Nephron progenitor cell (in vitro differentiated cells): ENCODE measurements at regions not wholly inside any gene's neighbourhood (a gene's known extent, or its start where the extent isn't known, plus 50 kb on each side); places are given as distances from the start of the nearest gene placed in this dataset.

Experiments
- DNase-seq: peaks from one replicate; pipeline ENCODE4 v3.0.0; 2021
- H3K27ac Mint-ChIP-seq: 2 replicates; pipeline ENCODE4 v1.8.0; 2021; ENCODE audit warnings: mild to moderate bottlenecking, moderate library complexity, mixed read lengths
- H3K27me3 Mint-ChIP-seq: 2 replicates; pipeline ENCODE4 v1.8.0; 2021; ENCODE audit warnings: mild to moderate bottlenecking, low read depth, mixed read lengths; ENCODE audit not compliant: poor library complexity
- H3K36me3 Mint-ChIP-seq: 2 replicates; pipeline ENCODE4 v1.8.0; 2021; ENCODE audit warnings: low read depth, mixed read lengths
- H3K4me1 Mint-ChIP-seq: 2 replicates; pipeline ENCODE4 v1.8.0; 2021; ENCODE audit warnings: mixed read lengths
- H3K4me3 Mint-ChIP-seq: 2 replicates; pipeline ENCODE4 v1.8.0; 2021; ENCODE audit warnings: mild to moderate bottlenecking, moderate library complexity, mixed read lengths
- H3K9me3 Mint-ChIP-seq: 2 replicates; pipeline ENCODE4 v1.8.0; 2021; ENCODE audit warnings: mild to moderate bottlenecking, moderate library complexity, mixed read lengths
- TF ChIP-seq, protein P1 (sequence below): fragments of 200-600 bp; sonication (generic); IDR thresholded peaks from 2 replicates; pipeline ENCODE4 v1.5.0; 2021; ENCODE audit warnings: antibody characterized with exemption

DNA sequence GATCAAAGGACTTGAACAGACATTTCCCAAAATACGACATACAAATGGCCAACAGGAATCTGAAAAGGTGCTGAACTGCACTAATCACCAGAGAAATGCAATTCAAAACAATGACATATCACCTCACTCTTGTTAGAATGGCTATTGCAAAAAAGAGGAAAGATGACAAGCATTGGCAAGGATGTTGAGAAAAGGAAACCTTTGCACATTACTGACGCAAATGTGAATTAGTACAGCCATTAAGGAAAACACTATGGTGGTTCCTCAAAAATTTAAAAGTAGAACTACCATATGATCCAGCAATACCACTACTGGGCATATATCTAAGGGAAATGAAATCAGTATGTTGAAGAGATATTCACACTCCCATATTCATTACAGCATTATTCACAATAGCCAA, 57.7 kb upstream of the ASPRV1 start:
- H3K4me3 Mint-ChIP-seq = no peak overlapping the region
- H3K4me1 Mint-ChIP-seq = peaks cover 3% of the 10 kb centered on the region
- H3K27ac Mint-ChIP-seq = no peak overlapping the region
- peaks cover 61% of the 10 kb centered on the region for H3K9me3 Mint-ChIP-seq
- TF ChIP-seq, protein P1, sequence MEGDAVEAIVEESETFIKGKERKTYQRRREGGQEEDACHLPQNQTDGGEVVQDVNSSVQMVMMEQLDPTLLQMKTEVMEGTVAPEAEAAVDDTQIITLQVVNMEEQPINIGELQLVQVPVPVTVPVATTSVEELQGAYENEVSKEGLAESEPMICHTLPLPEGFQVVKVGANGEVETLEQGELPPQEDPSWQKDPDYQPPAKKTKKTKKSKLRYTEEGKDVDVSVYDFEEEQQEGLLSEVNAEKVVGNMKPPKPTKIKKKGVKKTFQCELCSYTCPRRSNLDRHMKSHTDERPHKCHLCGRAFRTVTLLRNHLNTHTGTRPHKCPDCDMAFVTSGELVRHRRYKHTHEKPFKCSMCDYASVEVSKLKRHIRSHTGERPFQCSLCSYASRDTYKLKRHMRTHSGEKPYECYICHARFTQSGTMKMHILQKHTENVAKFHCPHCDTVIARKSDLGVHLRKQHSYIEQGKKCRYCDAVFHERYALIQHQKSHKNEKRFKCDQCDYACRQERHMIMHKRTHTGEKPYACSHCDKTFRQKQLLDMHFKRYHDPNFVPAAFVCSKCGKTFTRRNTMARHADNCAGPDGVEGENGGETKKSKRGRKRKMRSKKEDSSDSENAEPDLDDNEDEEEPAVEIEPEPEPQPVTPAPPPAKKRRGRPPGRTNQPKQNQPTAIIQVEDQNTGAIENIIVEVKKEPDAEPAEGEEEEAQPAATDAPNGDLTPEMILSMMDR = no peak
- H3K27me3 Mint-ChIP-seq = peaks cover 3% of the 10 kb centered on the region
- peaks cover 81% of the 10 kb centered on the region for H3K36me3 Mint-ChIP-seq
- DNase-seq = no peak

DNA sequence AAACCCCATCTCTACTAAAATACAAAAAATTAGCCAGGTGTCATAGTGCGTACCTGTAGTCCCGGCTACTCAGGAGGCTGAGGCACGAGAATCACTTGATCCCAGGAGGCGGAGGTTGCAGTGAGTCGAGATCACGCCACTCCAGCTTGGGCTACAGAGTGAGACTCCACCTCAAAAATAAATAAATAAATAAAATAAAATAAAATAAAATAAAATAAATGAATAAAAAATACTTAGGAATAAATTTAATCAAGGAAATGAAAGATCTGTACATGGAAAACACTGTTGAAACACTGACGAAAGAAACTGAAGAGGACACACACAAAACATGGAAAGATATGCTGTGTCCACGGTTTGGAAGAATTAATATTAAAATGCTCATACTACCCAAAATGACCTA, 56.5 kb upstream of the ASPRV1 start:
- no peak overlapping the region for H3K27ac Mint-ChIP-seq
- no peak overlapping the region for H3K4me3 Mint-ChIP-seq
- TF ChIP-seq, protein P1 = no peak
- H3K9me3 Mint-ChIP-seq = peaks cover 61% of the 10 kb centered on the region
- peaks cover 3% of the 10 kb centered on the region for H3K27me3 Mint-ChIP-seq
- peaks cover 82% of the 10 kb centered on the region for H3K36me3 Mint-ChIP-seq
- DNase-seq = no peak
- H3K4me1 Mint-ChIP-seq = no peaks in the 10 kb centered on the region

DNA sequence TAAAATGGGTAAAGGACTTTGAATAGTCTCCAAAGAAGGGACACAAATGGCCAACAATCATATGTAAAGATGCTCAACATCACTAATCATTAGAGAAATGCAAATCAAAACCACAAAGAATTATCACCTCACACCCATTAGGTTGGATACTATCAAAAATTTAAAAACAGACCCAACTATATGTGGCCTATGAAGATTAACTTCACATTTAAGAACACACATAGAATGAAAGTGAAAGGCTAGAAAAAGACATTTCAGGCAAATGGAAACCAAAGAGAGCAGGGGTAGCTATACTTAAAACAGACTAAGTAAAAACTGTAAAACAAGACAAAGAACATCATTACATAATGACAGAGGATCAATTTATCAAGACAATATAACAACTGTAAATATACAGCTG, 53.5 kb upstream of the ASPRV1 start:
- TF ChIP-seq, protein P1 = no peak
- Mint-ChIP-seq H3K4me1 (no peaks in the 10 kb centered on the region), H3K27ac (no peak overlapping the region), H3K4me3 (no peak overlapping the region), H3K27me3 (peaks cover 3% of the 10 kb centered on the region), H3K36me3 (peaks cover 64% of the 10 kb centered on the region), H3K9me3 (peaks cover 42% of the 10 kb centered on the region)
- no peak for DNase-seq

DNA sequence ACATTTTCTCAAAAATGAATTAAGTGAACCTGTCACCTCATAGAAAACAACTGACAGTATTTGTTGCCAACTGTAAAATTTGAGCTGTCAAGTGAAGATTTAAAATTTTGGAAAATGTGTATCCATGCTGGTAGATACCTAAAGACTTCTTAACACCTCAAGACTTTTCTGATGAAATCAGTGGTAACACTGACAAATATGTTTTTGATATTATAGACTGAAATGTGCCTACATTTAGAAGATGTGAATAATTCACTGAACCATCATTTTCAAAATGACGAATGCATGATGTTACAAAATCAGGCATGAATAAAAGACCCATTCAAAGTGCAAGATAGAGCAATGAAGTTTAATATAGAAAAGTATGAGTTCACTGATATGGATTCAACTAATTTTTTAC, 51.5 kb upstream of the ASPRV1 start:
- DNase-seq = no peak
- no peak overlapping the region for H3K27ac Mint-ChIP-seq
- H3K4me1 Mint-ChIP-seq = no peaks in the 10 kb centered on the region
- peaks cover 5% of the 10 kb centered on the region for H3K27me3 Mint-ChIP-seq
- H3K36me3 Mint-ChIP-seq = peaks cover 43% of the 10 kb centered on the region
- H3K9me3 Mint-ChIP-seq = peaks cover 24% of the 10 kb centered on the region
- H3K4me3 Mint-ChIP-seq = no peak overlapping the region
- TF ChIP-seq, protein P1 = no peak

DNA sequence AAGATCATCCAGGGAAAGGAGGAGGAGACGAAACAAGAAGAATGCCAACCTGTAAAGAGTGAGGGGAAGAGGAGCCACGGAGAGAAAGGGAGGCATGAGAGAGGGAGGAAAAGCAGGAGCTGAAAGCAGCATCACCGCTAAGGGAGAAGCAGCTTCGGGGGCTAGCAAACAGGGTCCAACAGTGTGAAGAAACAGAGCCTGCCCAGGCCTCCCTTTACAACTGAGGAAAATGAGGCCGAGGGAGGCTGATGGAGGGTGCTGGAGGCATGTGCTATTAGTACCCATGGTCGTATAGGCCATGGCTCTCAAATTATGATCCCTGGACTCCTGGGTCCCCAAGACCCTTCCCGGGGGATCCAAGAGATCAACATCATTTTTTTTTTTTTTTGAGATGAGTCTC, 50.4 kb upstream of the ASPRV1 start:
- no peak overlapping the region for H3K4me3 Mint-ChIP-seq
- H3K27me3 Mint-ChIP-seq = peaks cover 5% of the 10 kb centered on the region
- H3K9me3 Mint-ChIP-seq = peaks cover 14% of the 10 kb centered on the region
- DNase-seq = no peak
- H3K4me1 Mint-ChIP-seq = no peaks in the 10 kb centered on the region
- H3K36me3 Mint-ChIP-seq = peaks cover 33% of the 10 kb centered on the region
- TF ChIP-seq, protein P1 = no peak
- no peak overlapping the region for H3K27ac Mint-ChIP-seq

DNA sequence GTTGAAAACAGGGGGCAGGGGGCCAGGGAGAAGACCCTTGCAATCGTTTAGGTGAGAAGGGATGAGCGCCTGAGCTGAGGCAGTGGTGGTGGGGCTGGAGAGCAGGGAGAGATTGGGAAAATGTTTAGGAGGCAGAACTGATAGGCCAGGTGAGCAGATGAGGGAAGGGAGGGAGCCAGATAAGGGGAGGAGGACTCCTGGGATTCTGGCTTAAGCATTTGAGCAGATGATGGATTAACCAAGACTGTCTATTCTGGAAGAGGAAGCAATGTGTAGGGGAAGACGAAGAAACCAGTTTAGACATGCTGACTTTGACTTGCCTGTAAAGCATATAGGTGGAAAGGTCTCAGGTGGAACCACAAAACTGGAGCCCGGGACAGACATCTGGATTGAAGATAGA, 49.9 kb upstream of the ASPRV1 start:
- TF ChIP-seq, protein P1 = no peak
- no peaks in the 10 kb centered on the region for H3K4me1 Mint-ChIP-seq
- H3K27ac Mint-ChIP-seq = no peak overlapping the region
- H3K4me3 Mint-ChIP-seq = no peak overlapping the region
- no peak for DNase-seq
- peaks cover 4% of the 10 kb centered on the region for H3K27me3 Mint-ChIP-seq
- H3K9me3 Mint-ChIP-seq = peaks cover 9% of the 10 kb centered on the region
- H3K36me3 Mint-ChIP-seq = peaks cover 28% of the 10 kb centered on the region
